PC-9 (cell line): ENCODE measurements at regions not wholly inside any gene's neighbourhood (a gene's known extent, or its start where the extent isn't known, plus 50 kb on each side); places are given as distances from the start of the nearest gene placed in this dataset.

Experiments used
- CTCF ChIP-seq: fragments of 200-600 bp; sonication (generic); conservative IDR thresholded peaks from 2 replicates; pipeline ENCODE4 v1.6.1; 2017; ENCODE audit warnings: mixed run types, antibody characterized with exemption, mild to moderate bottlenecking, moderate library complexity
- EZH2 ChIP-seq: fragments of 200-600 bp; sonication (generic); IDR thresholded peaks from 2 replicates; pipeline ENCODE4 v1.8.0; 2017; ENCODE audit warnings: antibody characterized with exemption, low read depth

- no peak for TF ChIP-seq CTCF
- TF ChIP-seq EZH2, result no peak
Observed at GRCh38 chr14:40629144-40629543, 977.5 kb upstream of the LRFN5 start.
